Muscle of leg (tissue), 3 donors: ENCODE measurements at regions not wholly inside any gene's neighbourhood (a gene's known extent, or its start where the extent isn't known, plus 50 kb on each side); places are given as distances from the start of the nearest gene placed in this dataset.

Experiments used
- DNase-seq: peaks from one replicate; pipeline ENCODE4 v3.0.0; 2013
- H3K27ac ChIP-seq: one replicate; pipeline ENCODE4 v1.5.1; 2013; ENCODE audit warnings: mild to moderate bottlenecking, low read length, control low read depth
- H3K27me3 ChIP-seq: one replicate; pipeline ENCODE4 v1.6.1; 2013; ENCODE audit warnings: low read length; ENCODE audit not compliant: control insufficient read depth, insufficient read depth
- H3K36me3 ChIP-seq: one replicate; pipeline ENCODE4 v1.6.1; 2013; ENCODE audit warnings: low read length; ENCODE audit not compliant: control insufficient read depth, insufficient read depth
- H3K4me1 ChIP-seq: one replicate; pipeline ENCODE4 v1.6.1; 2013; ENCODE audit warnings: low read length; ENCODE audit not compliant: control insufficient read depth, insufficient read depth
- H3K4me3 ChIP-seq: one replicate; pipeline ENCODE4 v1.5.1; 2013; ENCODE audit warnings: low read length, control low read depth
- H3K9me3 ChIP-seq: replicated peaks from 2 replicates; pipeline ENCODE4 v1.6.1; 2013; ENCODE audit warnings: low read depth, low read length; ENCODE audit not compliant: control insufficient read depth
- WGBS: methylation state at CpG from one replicate; pipeline ENCODE4 v1.1.5; 2013; ENCODE audit warnings: missing lambda C conversion rate; ENCODE audit not compliant: insufficient coverage; 5-methylcytosine and 5-hydroxymethylcytosine counted together

DNA sequence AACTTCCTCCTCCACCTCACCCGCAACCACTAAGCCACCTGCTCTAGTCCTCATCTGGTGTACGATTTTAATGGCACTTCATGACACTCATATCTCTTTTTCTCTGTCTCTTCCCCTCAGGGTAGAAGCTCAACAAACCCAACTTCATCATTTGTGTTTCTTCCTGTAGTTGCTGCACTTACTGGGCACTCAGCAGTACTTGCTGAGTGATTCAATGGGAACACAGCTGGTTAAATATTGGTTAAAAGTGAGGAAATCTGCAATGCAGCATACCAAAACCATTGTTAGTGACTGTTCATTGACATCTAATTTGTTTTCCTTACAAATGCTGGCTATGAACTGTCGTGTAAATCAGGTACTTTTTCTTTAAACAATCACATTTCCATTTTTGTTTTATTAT lies 541.1 kb upstream of the PRMT6 start:
- Histone ChIP-seq H3K9me3 (no peaks in the 10 kb centered on the region), H3K36me3 (no peaks in the 10 kb centered on the region), H3K27ac (no peak overlapping the region), H3K4me1 (no peaks in the 10 kb centered on the region), H3K27me3 (no peaks in the 10 kb centered on the region), H3K4me3 (no peak overlapping the region)
- DNase-seq: no peak
- WGBS: 93% methylated on average over 2 of the region's 3 CpGs

DNA sequence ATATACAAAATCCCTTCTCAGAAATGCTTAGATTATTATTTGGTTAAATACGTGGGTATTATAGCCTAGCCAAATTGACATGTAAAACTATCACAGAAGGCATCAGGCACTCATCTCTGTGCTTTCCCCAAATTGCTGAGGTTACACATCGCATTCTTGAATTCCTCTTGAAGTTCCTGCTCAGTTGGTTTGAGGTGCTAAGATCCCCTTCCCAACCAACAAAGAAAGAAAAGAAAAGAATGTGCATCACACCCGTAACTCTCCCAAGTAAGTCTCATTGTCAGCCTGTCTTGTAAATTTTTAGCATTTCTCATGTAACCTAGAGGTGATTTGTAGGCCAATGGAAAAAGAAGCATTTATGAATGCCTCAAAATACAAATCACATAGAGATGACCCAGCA lies 539.2 kb upstream of the PRMT6 start:
- WGBS: 80% methylated on average over 1 of the region's 3 CpGs
- DNase-seq: no peak
- Histone ChIP-seq H3K36me3 (no peaks in the 10 kb centered on the region), H3K4me3 (no peak overlapping the region), H3K4me1 (no peaks in the 10 kb centered on the region), H3K27ac (no peak overlapping the region), H3K27me3 (no peaks in the 10 kb centered on the region), H3K9me3 (no peaks in the 10 kb centered on the region)

GRCh38 chr1:106523497-106523896 lies 533.0 kb upstream of the PRMT6 start:
- Histone ChIP-seq H3K27ac (no peak overlapping the region), H3K27me3 (no peaks in the 10 kb centered on the region), H3K4me1 (no peaks in the 10 kb centered on the region), H3K4me3 (no peak overlapping the region), H3K36me3 (no peaks in the 10 kb centered on the region), H3K9me3 (no peaks in the 10 kb centered on the region)
- DNase-seq: no peak
- WGBS: no CpG with 5 or more reads among the region's 6 CpGs

DNA sequence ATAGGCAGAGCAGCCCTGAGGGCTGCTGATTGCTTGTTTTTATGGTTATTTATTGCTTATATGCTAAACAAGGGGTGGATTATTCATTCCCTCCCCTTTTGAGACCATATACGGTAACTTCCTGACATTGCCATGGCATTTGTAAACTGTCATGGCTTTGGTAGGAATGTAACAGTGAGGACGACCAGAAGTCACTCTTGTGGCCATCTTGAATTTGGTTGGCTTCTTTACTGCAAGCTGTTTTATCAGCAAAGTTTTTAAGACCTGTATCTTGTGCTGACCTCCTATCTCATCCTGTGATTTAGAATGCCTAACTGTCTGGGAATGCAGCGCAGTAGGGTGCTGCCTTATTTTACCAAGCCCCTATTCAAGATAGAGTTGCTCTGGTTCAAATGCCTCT lies 531.8 kb upstream of the PRMT6 start:
- H3K36me3 ChIP-seq: no peaks in the 10 kb centered on the region
- no peak overlapping the region for H3K4me3 ChIP-seq
- H3K27ac ChIP-seq: no peak overlapping the region
- DNase-seq: no peak
- H3K9me3 ChIP-seq: no peaks in the 10 kb centered on the region
- no peaks in the 10 kb centered on the region for H3K27me3 ChIP-seq
- H3K4me1 ChIP-seq: no peaks in the 10 kb centered on the region
- WGBS: 100% methylated on average over 1 of the region's 3 CpGs

GRCh38 chr1:106526650-106527049 lies 529.8 kb upstream of the PRMT6 start:
- no CpG with 5 or more reads among the region's 2 CpGs for WGBS
- no peak overlapping the region for H3K4me3 ChIP-seq
- no peaks in the 10 kb centered on the region for H3K36me3 ChIP-seq
- no peak overlapping the region for H3K27ac ChIP-seq
- H3K27me3 ChIP-seq: no peaks in the 10 kb centered on the region
- H3K4me1 ChIP-seq: no peaks in the 10 kb centered on the region
- no peaks in the 10 kb centered on the region for H3K9me3 ChIP-seq
- no peak for DNase-seq

GRCh38 chr1:106534612-106535011 lies 521.9 kb upstream of the PRMT6 start:
- WGBS: no CpG with 5 or more reads among the region's 2 CpGs
- DNase-seq: no peak
- Histone ChIP-seq H3K27me3 (no peaks in the 10 kb centered on the region), H3K27ac (no peak overlapping the region), H3K36me3 (no peaks in the 10 kb centered on the region), H3K4me3 (no peak overlapping the region), H3K4me1 (no peaks in the 10 kb centered on the region), H3K9me3 (no peaks in the 10 kb centered on the region)

- peaks cover 10% of the 10 kb centered on the region for H3K9me3 ChIP-seq
- no peak overlapping the region for H3K4me3 ChIP-seq
- no peaks in the 10 kb centered on the region for H3K4me1 ChIP-seq
- no peak overlapping the region for H3K27ac ChIP-seq
- no peak for DNase-seq
- no peaks in the 10 kb centered on the region for H3K36me3 ChIP-seq
- no peaks in the 10 kb centered on the region for H3K27me3 ChIP-seq
These were observed 519.7 kb upstream of the PRMT6 start for GRCh38 chr1:106536741-106537140.

- Histone ChIP-seq H3K4me1 (no peaks in the 10 kb centered on the region), H3K4me3 (no peak overlapping the region), H3K36me3 (no peaks in the 10 kb centered on the region), H3K27me3 (no peaks in the 10 kb centered on the region), H3K27ac (no peak overlapping the region), H3K9me3 (no peaks in the 10 kb centered on the region)
- WGBS: no CpG with 5 or more reads among the region's 1 CpG
- no peak for DNase-seq
These were observed 507.7 kb upstream of the PRMT6 start for GRCh38 chr1:106548726-106549125.

GRCh38 chr1:106554294-106554693 lies 502.2 kb upstream of the PRMT6 start:
- Histone ChIP-seq H3K4me3 (no peak overlapping the region), H3K27me3 (no peaks in the 10 kb centered on the region), H3K36me3 (no peaks in the 10 kb centered on the region), H3K9me3 (peaks cover 2% of the 10 kb centered on the region), H3K4me1 (no peaks in the 10 kb centered on the region), H3K27ac (no peak overlapping the region)
- no peak for DNase-seq

GRCh38 chr1:106555571-106555970 lies 500.9 kb upstream of the PRMT6 start:
- Histone ChIP-seq H3K9me3 (peaks cover 2% of the 10 kb centered on the region), H3K36me3 (no peaks in the 10 kb centered on the region), H3K27ac (no peak overlapping the region), H3K27me3 (no peaks in the 10 kb centered on the region), H3K4me3 (no peak overlapping the region), H3K4me1 (no peaks in the 10 kb centered on the region)
- DNase-seq: no peak
- 100% methylated on average over 1 of the region's 1 CpG for WGBS

DNA sequence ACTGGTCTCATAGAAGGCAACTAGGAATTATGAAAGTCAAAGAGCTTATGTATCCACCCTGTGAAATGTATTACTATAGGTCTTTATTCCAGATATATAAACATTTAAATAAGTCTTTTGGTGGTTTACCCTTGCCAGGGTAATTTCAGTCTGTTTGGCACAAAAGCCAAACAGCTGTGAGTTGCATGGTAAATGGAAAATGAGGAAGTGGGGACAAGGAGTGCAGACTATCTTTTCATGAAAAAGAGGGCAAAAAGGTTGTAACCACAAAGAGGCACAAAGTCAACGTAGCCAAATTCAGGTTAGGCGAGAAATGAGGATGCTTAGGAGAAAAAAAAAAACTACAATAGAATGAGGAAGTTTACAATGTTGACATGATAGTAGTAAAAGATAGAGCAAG lies 492.3 kb upstream of the PRMT6 start:
- DNase-seq: no peak
- no CpG with 5 or more reads among the region's 2 CpGs for WGBS

More for the DNA sequence above, 492.3 kb upstream of the PRMT6 start:
- Histone ChIP-seq H3K36me3 (no peaks in the 10 kb centered on the region), H3K9me3 (no peaks in the 10 kb centered on the region), H3K27me3 (no peaks in the 10 kb centered on the region), H3K4me3 (no peak overlapping the region), H3K27ac (no peak overlapping the region), H3K4me1 (no peaks in the 10 kb centered on the region)
